AG04449 (cell line): ENCODE measurements at regions not wholly inside any gene's neighbourhood (a gene's known extent, or its start where the extent isn't known, plus 50 kb on each side); places are given as distances from the start of the nearest gene placed in this dataset.

Experiments
- CTCF ChIA-PET: fragments of 350-600 bp; formaldehyde crosslinking; extraction: SDS; loops from one replicate; lab custom pipeline; 2021; ENCODE audit warnings: antibody characterized with exemption; lab: Yijun Ruan, JAX
- POLR2A ChIA-PET: fragments of 400-600, 350-600 bp; formaldehyde crosslinking; extraction: SDS; loops from one replicate; lab custom pipeline; 2020; ENCODE audit warnings: antibody characterized with exemption, inconsistent platforms; lab: Yijun Ruan, JAX
- DNase-seq: peaks from one replicate; pipeline ENCODE4 v3.0.0-alpha.2; 2010; ENCODE audit warnings: low read depth, low spot score
- H3K4me3 ChIP-seq: 2 replicates; pipeline ENCODE4 v1.5.1; 2011; ENCODE audit warnings: low read depth, mild to moderate bottlenecking, control low read depth, low read length
- CTCF ChIP-seq: IDR thresholded peaks from one replicate; pipeline ENCODE4 v1.5.1; 2011; ENCODE audit warnings: mild to moderate bottlenecking, moderate library complexity, low read length, control low read depth, inconsistent platforms; ENCODE audit not compliant: insufficient read depth; ENCODE audit errors: missing control alignments

- POLR2A ChIA-PET = interaction anchor here (1.1 kb wide), 1 partner anchor 57 kb away, joined by 5 read pairs; the partner anchor contains the start of gene IVNS1ABP
- CTCF ChIA-PET = interaction anchor here (0.8 kb wide), 1 partner anchor 11 kb away, joined by 3 read pairs; no protein-coding TSS in a partner anchor
- no peak overlapping the region for H3K4me3 ChIP-seq
- no peak for DNase-seq
- no peak for TF ChIP-seq CTCF
These were observed 56.9 kb upstream of the IVNS1ABP start for GRCh38 chr1:185373813-185374529.

GRCh38 chr1:185369786-185370185, 52.7 kb upstream of the IVNS1ABP start:
- CTCF ChIA-PET = no interaction called here
- POLR2A ChIA-PET = no interaction called here
- no peak for DNase-seq
- TF ChIP-seq CTCF = no peak
- no peak overlapping the region for H3K4me3 ChIP-seq

GRCh38 chr1:185368913-185369491, 52.0 kb upstream of the IVNS1ABP start:
- no peak for TF ChIP-seq CTCF
- no peak overlapping the region for H3K4me3 ChIP-seq
- ChIA-PET CTCF (interaction anchor here (0.8 kb wide), 1 partner anchor 131 kb away, joined by 4 read pairs; no protein-coding TSS in a partner anchor), POLR2A (no interaction called here)
- no peak for DNase-seq

- no peak overlapping the region for H3K4me3 ChIP-seq
- ChIA-PET CTCF (interaction anchor here (0.8 to 1.2 kb wide), 2 partner anchors 130 to 302 kb away, joined by 4 read pairs; no protein-coding TSS in a partner anchor), POLR2A (no interaction called here)
- no peak for TF ChIP-seq CTCF
- DNase-seq = no peak
These were observed 51.3 kb upstream of the IVNS1ABP start for GRCh38 chr1:185368313-185368855.

GRCh38 chr1:185367218-185367617, 50.2 kb upstream of the IVNS1ABP start:
- no peak overlapping the region for H3K4me3 ChIP-seq
- CTCF ChIA-PET = interaction anchor here (1.2 kb wide), 1 partner anchor 304 kb away, joined by 4 read pairs; no protein-coding TSS in a partner anchor
- DNase-seq = no peak
- POLR2A ChIA-PET = no interaction called here
- no peak for TF ChIP-seq CTCF
